GM18517 (cell line): ENCODE measurements at regions not wholly inside any gene's neighbourhood (a gene's known extent, or its start where the extent isn't known, plus 50 kb on each side); places are given as distances from the start of the nearest gene placed in this dataset.
"Not testable (repeated sequence)": the region's sequence is repeated elsewhere in the genome, so short reads cannot be mapped to it uniquely, and the experiment has no call there.

Experiments
- ATAC-seq: cut with Tn5 transposase; IDR thresholded peaks from one replicate; pipeline ENCODE4 v1.9.1; 2021; ENCODE audit warnings: mild to moderate bottlenecking, moderate library complexity; ENCODE audit not compliant: unreplicated experiment

GRCh38 chr1:79551321-79551720 is 544.8 kb upstream of the ADGRL4 start:
- ATAC-seq: no peak

- no peak for ATAC-seq
Measured at GRCh38 chr1:79550402-79550801, 543.9 kb upstream of the ADGRL4 start.

- ATAC-seq: no peak
Measured at GRCh38 chr1:79549201-79549600, 542.7 kb upstream of the ADGRL4 start.

- ATAC-seq: no peak
Measured at GRCh38 chr1:79547514-79547913, 541.0 kb upstream of the ADGRL4 start.

- ATAC-seq: no peak
Measured at GRCh38 chr1:79543394-79543793, 536.9 kb upstream of the ADGRL4 start.

- no peak for ATAC-seq
Measured at GRCh38 chr1:79539001-79539400, 532.5 kb upstream of the ADGRL4 start.

- no peak for ATAC-seq
Measured at GRCh38 chr1:79532555-79532954, 526.0 kb upstream of the ADGRL4 start.

- no peak for ATAC-seq
Measured at GRCh38 chr1:79531790-79532189, 525.3 kb upstream of the ADGRL4 start.

- no peak for ATAC-seq
Measured at GRCh38 chr1:79530476-79530875, 523.9 kb upstream of the ADGRL4 start.

- no peak for ATAC-seq
Measured at GRCh38 chr1:79530055-79530454, 523.5 kb upstream of the ADGRL4 start.

GRCh38 chr1:79524126-79524525 is 517.6 kb upstream of the ADGRL4 start:
- ATAC-seq: no peak

- peak; percentile 77 for ATAC-seq
Measured at GRCh38 chr1:79519084-79519760, 512.7 kb upstream of the ADGRL4 start.

GRCh38 chr1:79517470-79518224 is 511.1 kb upstream of the ADGRL4 start:
- no peak for ATAC-seq

- ATAC-seq: no peak
Measured at GRCh38 chr1:79507770-79508169, 501.2 kb upstream of the ADGRL4 start.

GRCh38 chr1:79501153-79501552 is 494.6 kb upstream of the ADGRL4 start:
- no peak for ATAC-seq

- ATAC-seq: no peak
Measured at GRCh38 chr1:79499541-79499940, 493.0 kb upstream of the ADGRL4 start.

- ATAC-seq: peak; percentile 79
Measured at GRCh38 chr1:79497193-79497773, 490.8 kb upstream of the ADGRL4 start.

GRCh38 chr1:79496129-79496528 is 489.6 kb upstream of the ADGRL4 start:
- no peak for ATAC-seq

- not testable (repeated sequence) for ATAC-seq
Measured at GRCh38 chr1:79493702-79494101, 487.2 kb upstream of the ADGRL4 start.

GRCh38 chr1:79488572-79489121 is 482.1 kb upstream of the ADGRL4 start:
- not testable (repeated sequence) for ATAC-seq

GRCh38 chr1:79478728-79479373 is 472.3 kb upstream of the ADGRL4 start:
- ATAC-seq: no peak
